Activated T-helper 2 cell treated with anti-CD3 and anti-CD28 coated beads, Interferon-gamma antibody, Interleukin-2, Interleukin-4, amounts not matched to agents 10 μg/mL and 5 μg/mL and 100 μg/mL, durations not matched to agents 14 hours and 24 hours and 36 hours (primary cell): ENCODE measurements at regions not wholly inside any gene's neighbourhood (a gene's known extent, or its start where the extent isn't known, plus 50 kb on each side); places are given as distances from the start of the nearest gene placed in this dataset.
"Not testable (repeated sequence)": the region's sequence is repeated elsewhere in the genome, so short reads cannot be mapped to it uniquely, and the experiment has no call there.

Experiments
- DNase-seq: peaks from one replicate; pipeline ENCODE4 v3.0.0; 2021; ENCODE audit warnings: low spot score
- H3K27ac Mint-ChIP-seq: one replicate; pipeline ENCODE4 v1.8.0; 2021; ENCODE audit warnings: mixed read lengths
- H3K27me3 Mint-ChIP-seq: one replicate; pipeline ENCODE4 v1.8.0; 2021; ENCODE audit warnings: low read depth, mixed read lengths
- H3K36me3 Mint-ChIP-seq: one replicate; pipeline ENCODE4 v1.8.0; 2021; ENCODE audit warnings: low read depth, mixed read lengths
- H3K4me1 Mint-ChIP-seq: one replicate; pipeline ENCODE4 v1.8.0; 2021; ENCODE audit warnings: low read depth, mixed read lengths
- H3K4me3 Mint-ChIP-seq: one replicate; pipeline ENCODE4 v1.8.0; 2021; ENCODE audit warnings: low read depth, mild to moderate bottlenecking, moderate library complexity, mixed read lengths
- H3K9me3 Mint-ChIP-seq: one replicate; pipeline ENCODE4 v1.8.0; 2021; ENCODE audit warnings: mixed read lengths
- intact Hi-C: fragments of 100-400 bp; cut with micrococcal nuclease; formaldehyde crosslinking; loops from one replicate; pipeline ENCODE4 v1.15.1; 2023

- H3K36me3 Mint-ChIP-seq, result no peaks in the 10 kb centered on the region
- no peak for DNase-seq
- H3K4me1 Mint-ChIP-seq, result no peaks in the 10 kb centered on the region
- H3K27me3 Mint-ChIP-seq, result no peaks in the 10 kb centered on the region
- H3K27ac Mint-ChIP-seq, result no peak overlapping the region
- intact Hi-C loops, result no loop called here
- no peak overlapping the region for H3K4me3 Mint-ChIP-seq
- peaks cover 58% of the 10 kb centered on the region for H3K9me3 Mint-ChIP-seq
These were observed 560.8 kb downstream of the POM121L12 start for GRCh38 chr7:53596230-53596629.

DNA sequence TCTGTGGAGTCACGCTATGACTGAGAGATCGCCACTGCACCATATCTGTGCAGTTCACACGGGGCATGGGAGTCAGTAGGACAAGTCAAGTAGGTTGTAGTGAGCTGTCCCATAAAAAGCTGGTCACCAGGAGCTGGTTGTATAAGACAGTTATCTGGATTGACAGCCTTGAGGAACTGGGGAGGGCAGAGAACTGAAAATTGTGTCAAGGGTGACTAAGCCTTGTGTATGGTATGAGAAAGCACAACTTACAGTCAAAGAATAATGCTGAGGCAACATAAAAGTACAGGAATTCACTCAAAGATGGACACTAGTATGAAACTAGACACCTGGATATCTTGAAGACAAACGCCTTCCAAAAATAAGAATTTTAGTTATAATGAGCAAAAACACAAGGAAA, 564.9 kb downstream of the POM121L12 start:
- DNase-seq, result no peak
- no peak overlapping the region for H3K4me3 Mint-ChIP-seq
- intact Hi-C loops, result no loop called here
- no peaks in the 10 kb centered on the region for H3K4me1 Mint-ChIP-seq
- no peak overlapping the region for H3K27ac Mint-ChIP-seq
- no peaks in the 10 kb centered on the region for H3K27me3 Mint-ChIP-seq
- H3K36me3 Mint-ChIP-seq, result no peaks in the 10 kb centered on the region
- peaks cover 46% of the 10 kb centered on the region for H3K9me3 Mint-ChIP-seq

- Mint-ChIP-seq H3K4me3 (no peak overlapping the region), H3K27ac (no peak overlapping the region), H3K36me3 (no peaks in the 10 kb centered on the region), H3K27me3 (no peaks in the 10 kb centered on the region), H3K4me1 (no peaks in the 10 kb centered on the region), H3K9me3 (peaks cover 49% of the 10 kb centered on the region)
- intact Hi-C loops, result no loop called here
- no peak for DNase-seq
These were observed 567.5 kb downstream of the POM121L12 start for GRCh38 chr7:53602817-53603418.

DNA sequence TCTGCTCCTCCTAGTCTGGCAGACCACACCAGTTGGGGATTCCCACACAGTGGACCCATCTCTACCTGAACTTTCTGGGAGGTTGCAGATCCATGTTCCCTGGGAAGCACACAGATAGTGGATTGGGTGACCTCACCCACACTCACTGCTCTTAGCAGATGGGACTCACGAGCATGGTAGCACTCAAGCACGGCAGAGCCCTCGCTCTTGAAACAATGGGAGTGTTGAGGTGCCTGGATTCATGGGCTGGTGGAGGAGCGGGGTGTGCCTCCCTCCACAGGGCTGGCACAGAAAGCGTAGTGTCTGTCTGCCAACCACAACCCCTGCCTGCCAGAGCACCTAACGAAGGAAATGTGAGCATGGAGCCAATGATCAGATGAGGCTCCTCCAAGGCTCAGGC, 568.0 kb downstream of the POM121L12 start:
- intact Hi-C loops, result no loop called here
- Mint-ChIP-seq H3K27ac (no peak overlapping the region), H3K27me3 (no peaks in the 10 kb centered on the region), H3K36me3 (no peaks in the 10 kb centered on the region), H3K9me3 (peaks cover 51% of the 10 kb centered on the region), H3K4me1 (no peaks in the 10 kb centered on the region), H3K4me3 (no peak overlapping the region)
- DNase-seq, result no peak

DNA sequence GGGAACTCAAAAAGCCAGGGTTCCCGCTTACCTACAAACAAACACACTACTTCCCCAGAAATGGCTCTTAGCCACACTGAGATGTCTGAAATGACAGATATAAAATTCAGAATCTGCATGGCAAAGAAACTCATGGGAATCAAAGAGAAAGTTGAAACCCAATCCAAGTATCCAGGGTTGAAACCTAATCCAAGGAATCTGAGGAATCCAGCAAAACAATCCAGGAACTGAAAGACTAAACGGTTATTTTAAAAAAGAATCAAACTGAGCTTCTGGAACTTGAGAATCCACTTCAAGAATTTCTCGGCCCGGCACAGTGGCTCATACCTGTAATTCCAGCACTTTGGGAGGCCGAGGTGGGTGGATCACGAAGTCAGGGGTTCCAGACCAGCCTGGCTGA, 568.8 kb downstream of the POM121L12 start:
- no peak for DNase-seq
- Mint-ChIP-seq H3K27me3 (no peaks in the 10 kb centered on the region), H3K27ac (no peak overlapping the region), H3K4me1 (no peaks in the 10 kb centered on the region), H3K4me3 (no peak overlapping the region), H3K36me3 (no peaks in the 10 kb centered on the region), H3K9me3 (peaks cover 58% of the 10 kb centered on the region)
- intact Hi-C loops, result no loop called here

DNA sequence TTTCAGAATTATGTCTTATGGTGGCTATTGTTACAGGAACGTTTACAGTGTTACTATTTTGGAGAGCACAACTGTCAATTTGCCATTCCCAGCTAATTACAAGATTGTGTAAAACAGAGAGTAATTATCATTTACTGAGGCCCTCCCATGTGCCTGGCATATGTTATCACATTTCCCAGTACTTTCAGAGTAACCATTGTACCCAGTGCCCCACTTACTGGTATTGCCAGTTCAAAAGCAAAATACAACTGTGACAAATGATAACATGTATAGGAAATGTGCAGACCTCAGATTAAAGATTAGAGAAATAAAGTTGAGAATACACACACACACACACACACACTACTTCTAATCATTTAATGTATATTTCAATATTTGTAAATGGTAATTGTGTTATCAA, 572.5 kb downstream of the POM121L12 start:
- H3K4me1 Mint-ChIP-seq, result no peaks in the 10 kb centered on the region

DNA sequence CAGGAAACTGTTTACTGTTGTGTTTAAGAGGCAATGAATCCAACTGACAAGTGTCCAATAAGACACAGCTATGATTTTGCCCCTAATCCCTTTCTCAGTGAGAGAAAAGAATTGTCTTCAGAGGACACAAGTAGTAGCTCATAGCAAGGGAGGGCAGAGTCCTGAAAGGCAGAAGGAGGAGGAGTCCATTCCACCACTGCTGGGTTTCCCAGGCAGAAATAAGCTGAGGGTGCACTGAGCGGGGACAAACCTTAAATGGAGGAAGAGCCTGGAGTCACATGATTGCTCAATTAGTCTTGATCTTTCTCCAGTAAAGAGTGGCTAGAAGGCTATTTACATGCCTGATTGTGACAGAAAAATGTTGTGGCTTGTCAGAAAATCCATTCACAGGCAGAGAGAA, 573.8 kb downstream of the POM121L12 start:
- H3K36me3 Mint-ChIP-seq, result no peaks in the 10 kb centered on the region
- H3K9me3 Mint-ChIP-seq, result peaks cover 47% of the 10 kb centered on the region
- DNase-seq, result no peak
- no peak overlapping the region for H3K4me3 Mint-ChIP-seq
- no peak overlapping the region for H3K27ac Mint-ChIP-seq
- intact Hi-C loops, result no loop called here
- H3K27me3 Mint-ChIP-seq, result no peaks in the 10 kb centered on the region
- no peaks in the 10 kb centered on the region for H3K4me1 Mint-ChIP-seq

More for the DNA sequence above, 572.5 kb downstream of the POM121L12 start:
- Mint-ChIP-seq H3K27ac (no peak overlapping the region), H3K4me3 (no peak overlapping the region), H3K9me3 (peaks cover 46% of the 10 kb centered on the region), H3K36me3 (no peaks in the 10 kb centered on the region), H3K27me3 (no peaks in the 10 kb centered on the region)
- DNase-seq, result no peak
- intact Hi-C loops, result no loop called here

DNA sequence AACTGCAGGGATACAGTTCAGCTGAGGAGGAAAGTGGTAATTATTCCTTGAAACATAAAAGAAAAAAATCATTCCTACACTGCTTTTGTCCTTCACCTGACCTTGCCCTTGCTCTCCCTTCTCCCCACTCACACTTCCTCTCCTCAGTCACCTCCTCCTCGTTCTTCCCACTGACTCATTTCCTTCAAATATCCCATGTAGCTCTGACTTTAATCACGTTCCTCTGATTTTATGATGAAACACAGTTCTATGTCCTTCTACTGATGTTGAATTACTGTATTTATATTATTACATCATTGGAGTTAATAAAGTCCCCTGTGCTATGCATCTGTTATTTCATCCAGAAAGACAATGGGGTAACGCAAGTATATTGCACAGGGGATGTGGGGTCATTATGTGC, 575.6 kb downstream of the POM121L12 start:
- Mint-ChIP-seq H3K27ac (no peak overlapping the region), H3K27me3 (no peaks in the 10 kb centered on the region), H3K4me3 (no peak overlapping the region), H3K36me3 (no peaks in the 10 kb centered on the region), H3K9me3 (peaks cover 47% of the 10 kb centered on the region), H3K4me1 (no peaks in the 10 kb centered on the region)
- no peak for DNase-seq
- intact Hi-C loops, result no loop called here

- Mint-ChIP-seq H3K36me3 (no peaks in the 10 kb centered on the region), H3K4me3 (no peak overlapping the region)
- intact Hi-C loops, result no loop called here
These were observed 588.9 kb downstream of the POM121L12 start for GRCh38 chr7:53624356-53624755.

DNA sequence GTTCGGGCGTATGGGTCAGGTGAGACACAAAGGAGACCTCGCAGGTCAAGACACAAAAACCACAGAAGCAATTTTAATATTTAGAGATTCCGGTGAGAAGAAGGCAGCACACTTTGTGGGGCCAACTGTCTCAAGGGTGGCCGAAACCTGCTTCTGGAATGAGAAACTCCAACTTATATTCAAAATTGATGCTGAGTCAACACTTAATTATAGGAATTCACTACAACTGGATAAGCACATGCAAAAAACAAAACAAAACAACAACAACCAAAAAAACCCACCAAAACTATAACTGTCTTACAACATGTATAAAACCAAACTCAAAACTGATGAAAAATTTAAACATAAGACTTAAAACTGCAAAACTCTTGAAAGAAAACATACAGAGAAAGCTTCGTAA, 593.3 kb downstream of the POM121L12 start:
- Mint-ChIP-seq H3K4me1 (no peaks in the 10 kb centered on the region), H3K36me3 (no peaks in the 10 kb centered on the region), H3K27me3 (no peaks in the 10 kb centered on the region), H3K9me3 (peaks cover 40% of the 10 kb centered on the region), H3K27ac (no peak overlapping the region), H3K4me3 (no peak overlapping the region)
- DNase-seq, result no peak
- intact Hi-C loops, result no loop called here

More at GRCh38 chr7:53624356-53624755, 588.9 kb downstream of the POM121L12 start:
- DNase-seq, result no peak
- H3K27me3 Mint-ChIP-seq, result no peaks in the 10 kb centered on the region
- no peak overlapping the region for H3K27ac Mint-ChIP-seq
- H3K9me3 Mint-ChIP-seq, result peaks cover 61% of the 10 kb centered on the region
- no peaks in the 10 kb centered on the region for H3K4me1 Mint-ChIP-seq

GRCh38 chr7:53635251-53635650, 599.8 kb downstream of the POM121L12 start:
- H3K4me1 Mint-ChIP-seq, H3K4me3 Mint-ChIP-seq, DNase-seq, intact Hi-C loops, H3K27ac Mint-ChIP-seq, H3K36me3 Mint-ChIP-seq, H3K27me3 Mint-ChIP-seq: not testable (repeated sequence)
- peaks cover 57% of the 10 kb centered on the region for H3K9me3 Mint-ChIP-seq

DNA sequence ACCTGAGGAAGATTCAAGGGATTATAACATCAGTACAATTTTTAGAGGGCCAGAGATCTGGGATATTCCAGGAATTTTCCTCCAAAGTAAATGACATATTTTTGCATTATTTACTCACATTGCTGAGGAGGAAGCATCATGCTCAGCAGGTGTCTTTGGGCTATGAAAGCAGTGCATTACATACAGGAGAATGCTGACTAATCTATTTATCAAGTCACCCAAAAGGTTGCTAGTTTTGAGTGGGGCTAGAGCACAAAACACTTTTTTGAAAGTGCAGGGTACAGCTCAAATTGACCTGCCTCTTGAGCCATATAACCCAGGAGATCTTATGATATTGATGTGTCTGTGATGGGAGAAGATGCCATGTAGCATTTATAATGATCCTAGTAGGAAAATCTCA, 603.1 kb downstream of the POM121L12 start:
- Mint-ChIP-seq H3K4me1 (no peaks in the 10 kb centered on the region), H3K27ac (no peak overlapping the region), H3K4me3 (no peak overlapping the region), H3K9me3 (peaks cover 58% of the 10 kb centered on the region), H3K36me3 (no peaks in the 10 kb centered on the region), H3K27me3 (no peaks in the 10 kb centered on the region)
- no peak for DNase-seq
- intact Hi-C loops, result no loop called here

DNA sequence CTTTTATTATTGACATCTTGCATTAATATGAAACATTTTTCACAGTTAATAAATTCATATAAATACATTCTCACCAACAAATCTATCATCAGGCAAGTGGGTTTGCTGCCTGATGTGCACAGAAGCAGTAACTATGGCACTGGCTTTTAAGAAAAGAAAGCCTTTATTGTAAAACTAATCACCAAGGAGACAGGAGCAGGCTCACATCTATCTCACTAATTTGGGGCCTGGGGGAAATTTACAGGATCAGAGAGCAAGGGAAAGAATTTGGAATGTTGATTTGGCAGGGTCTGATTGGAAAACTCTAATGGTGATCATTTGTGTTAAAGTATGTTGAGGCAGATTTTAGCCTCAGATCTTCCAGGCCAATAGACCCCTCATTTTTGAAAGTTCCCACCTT, 605.7 kb downstream of the POM121L12 start:
- Mint-ChIP-seq H3K27me3 (no peaks in the 10 kb centered on the region), H3K4me3 (no peak overlapping the region), H3K36me3 (no peaks in the 10 kb centered on the region), H3K27ac (no peak overlapping the region), H3K4me1 (no peaks in the 10 kb centered on the region), H3K9me3 (peaks cover 49% of the 10 kb centered on the region)
- intact Hi-C loops, result no loop called here
- no peak for DNase-seq

- no peak for DNase-seq
- intact Hi-C loops, result no loop called here
- H3K36me3 Mint-ChIP-seq, result no peaks in the 10 kb centered on the region
- no peaks in the 10 kb centered on the region for H3K27me3 Mint-ChIP-seq
- no peaks in the 10 kb centered on the region for H3K4me1 Mint-ChIP-seq
- peaks cover 49% of the 10 kb centered on the region for H3K9me3 Mint-ChIP-seq
- no peak overlapping the region for H3K27ac Mint-ChIP-seq
- no peak overlapping the region for H3K4me3 Mint-ChIP-seq
These were observed 606.9 kb downstream of the POM121L12 start for GRCh38 chr7:53642361-53642760.
